Ishikawa (cell line): ENCODE measurements at regions not wholly inside any gene's neighbourhood (a gene's known extent, or its start where the extent isn't known, plus 50 kb on each side); places are given as distances from the start of the nearest gene placed in this dataset.

Source experiments
- CEBPB ChIP-seq: IDR thresholded peaks from 2 replicates; pipeline ENCODE4 v1.6.1; 2012
- CREB1 ChIP-seq: IDR thresholded peaks from 2 replicates; pipeline ENCODE4 v1.6.1; 2012; ENCODE audit warnings: low read depth
- EGR1 ChIP-seq: IDR thresholded peaks from 2 replicates; pipeline ENCODE4 v1.6.1; 2012
- EP300 ChIP-seq: IDR thresholded peaks from 2 replicates; pipeline ENCODE4 v1.6.1; 2012; ENCODE audit warnings: borderline replicate concordance
- FOXM1 ChIP-seq: IDR thresholded peaks from 2 replicates; pipeline ENCODE4 v1.6.1; 2012; ENCODE audit warnings: low read depth, borderline replicate concordance
- MAX ChIP-seq: IDR thresholded peaks from 2 replicates; pipeline ENCODE4 v1.6.1; 2012
- NFIC ChIP-seq: IDR thresholded peaks from 2 replicates; pipeline ENCODE4 v1.6.1; 2012
- RAD21 ChIP-seq: IDR thresholded peaks from 2 replicates; pipeline ENCODE4 v1.6.1; 2012; ENCODE audit warnings: low read depth
- REST ChIP-seq: IDR thresholded peaks from 2 replicates; pipeline ENCODE4 v1.6.1; 2012; ENCODE audit warnings: low read depth, mild to moderate bottlenecking
- TAF1 ChIP-seq: IDR thresholded peaks from 2 replicates; pipeline ENCODE4 v1.6.1; 2012; ENCODE audit warnings: low read depth, mild to moderate bottlenecking
- TCF12 ChIP-seq: IDR thresholded peaks from 2 replicates; pipeline ENCODE4 v1.6.1; 2012; ENCODE audit warnings: low read depth
- TEAD4 ChIP-seq: IDR thresholded peaks from 2 replicates; pipeline ENCODE4 v1.6.1; 2012
- USF1 ChIP-seq: IDR thresholded peaks from 2 replicates; pipeline ENCODE4 v1.6.1; 2012
- YY1 ChIP-seq: IDR thresholded peaks from 2 replicates; pipeline ENCODE4 v1.6.1; 2012; ENCODE audit warnings: low read depth
- ZBTB7A ChIP-seq: IDR thresholded peaks from 2 replicates; pipeline ENCODE4 v1.6.1; 2012; ENCODE audit warnings: low read depth

GRCh38 chr6:55034752-55035151, 139.6 kb upstream of the HCRTR2 start:
- TF ChIP-seq CREB1 (no peak), REST (no peak), EP300 (no peak), MAX (no peak), EGR1 (no peak), ZBTB7A (no peak), USF1 (no peak), CEBPB (no peak), TAF1 (no peak), TEAD4 (no peak), RAD21 (no peak), NFIC (no peak), FOXM1 (no peak), YY1 (no peak), TCF12 (no peak)

GRCh38 chr6:55040102-55040848, 134.0 kb upstream of the HCRTR2 start:
- TF ChIP-seq MAX (no peak), ZBTB7A (no peak), REST (no peak), NFIC (no peak), TEAD4 (no peak), RAD21 (no peak), CREB1 (no peak), EGR1 (no peak)

GRCh38 chr6:55046869-55047422, 127.4 kb upstream of the HCRTR2 start:
- TF ChIP-seq REST (no peak), FOXM1 (no peak), NFIC (no peak), USF1 (no peak), RAD21 (no peak), TAF1 (no peak), TEAD4 (no peak), YY1 (no peak), CREB1 (no peak), EGR1 (no peak), ZBTB7A (no peak), EP300 (no peak), MAX (no peak), TCF12 (no peak), CEBPB (no peak)

- TF ChIP-seq NFIC, result no peak
- no peak for TF ChIP-seq CREB1
- no peak for TF ChIP-seq FOXM1
- no peak for TF ChIP-seq TEAD4
- no peak for TF ChIP-seq EGR1
- TF ChIP-seq REST, result no peak
- no peak for TF ChIP-seq RAD21
- no peak for TF ChIP-seq USF1
- TF ChIP-seq TAF1, result no peak
- no peak for TF ChIP-seq MAX
- TF ChIP-seq TCF12, result no peak
- no peak for TF ChIP-seq CEBPB
- TF ChIP-seq ZBTB7A, result no peak
- TF ChIP-seq EP300, result no peak
- no peak for TF ChIP-seq YY1
Observed at GRCh38 chr6:55047451-55048044, 126.8 kb upstream of the HCRTR2 start.
